ENCODE measurements at regions not wholly inside any gene's neighbourhood (a gene's known extent, or its start where the extent isn't known, plus 50 kb on each side); places are given as distances from the start of the nearest gene placed in this dataset.

GRCh38 chr2:128787616-128788015 is 468.9 kb upstream of the HS6ST1 start:
- no peak for TF ChIP-seq EZH2phosphoT487 (conservative IDR thresholded peaks at IDR 0.05; ENCODE audit: low read length)
- no peak for TF ChIP-seq CTCF (IDR thresholded peaks at IDR 0.05; ENCODE audit: insufficient read depth, low read length, poor library complexity, severe bottlenecking)
- no peaks in the 10 kb centered on the region for H3K9me2 ChIP-seq (replicated peaks; ENCODE audit: insufficient read depth, low read length)

GRCh38 chr2:128788636-128789220 is 470.1 kb upstream of the HS6ST1 start:
- TF ChIP-seq EZH2phosphoT487 (conservative IDR thresholded peaks at IDR 0.05; ENCODE audit: low read length), result no peak
- TF ChIP-seq CTCF (IDR thresholded peaks at IDR 0.05; ENCODE audit: insufficient read depth, low read length, poor library complexity, severe bottlenecking), result no peak

More at GRCh38 chr2:128787616-128788015, 468.9 kb upstream of the HS6ST1 start:
- Histone ChIP-seq H3K9me3 (ENCODE audit: insufficient read depth, low read length) (no peaks in the 10 kb centered on the region), H3K27me3 (ENCODE audit: low read length) (no peaks in the 10 kb centered on the region), H2AFZ (ENCODE audit: low read depth, low read length, severe bottlenecking) (no peak overlapping the region), H4K20me1 (ENCODE audit: low read depth, low read length) (no peaks in the 10 kb centered on the region), H3K9ac (ENCODE audit: low read length) (no peak overlapping the region), H3K4me3 (ENCODE audit: insufficient read depth, low read length, poor library complexity, severe bottlenecking) (no peak overlapping the region), H3F3A (ENCODE audit: insufficient read depth) (no peaks in the 10 kb centered on the region), H3K27ac (ENCODE audit: low read depth, low read length) (no peak overlapping the region), H3K36me3 (ENCODE audit: low read length) (no peaks in the 10 kb centered on the region), H3K4me2 (ENCODE audit: low read depth, low read length, poor library complexity, severe bottlenecking) (no peak overlapping the region), H3K79me2 (ENCODE audit: insufficient read depth, low read length) (no peaks in the 10 kb centered on the region)

GRCh38 chr2:128789221-128789620 is 470.6 kb upstream of the HS6ST1 start:
- no peak for TF ChIP-seq CTCF (IDR thresholded peaks at IDR 0.05; ENCODE audit: insufficient read depth, low read length, poor library complexity, severe bottlenecking)
- no peak for TF ChIP-seq EZH2phosphoT487 (conservative IDR thresholded peaks at IDR 0.05; ENCODE audit: low read length)
- H3K4me2 ChIP-seq (ENCODE audit: low read depth, low read length, poor library complexity, severe bottlenecking), result no peak overlapping the region
- H3K36me3 ChIP-seq (ENCODE audit: low read length), result no peaks in the 10 kb centered on the region
- no peaks in the 10 kb centered on the region for H3F3A ChIP-seq (ENCODE audit: insufficient read depth)
- H3K27me3 ChIP-seq (ENCODE audit: low read length), result no peaks in the 10 kb centered on the region
- no peak overlapping the region for H3K27ac ChIP-seq (ENCODE audit: low read depth, low read length)
- H3K4me3 ChIP-seq (ENCODE audit: insufficient read depth, low read length, poor library complexity, severe bottlenecking), result no peak overlapping the region
- no peaks in the 10 kb centered on the region for H3K79me2 ChIP-seq (ENCODE audit: insufficient read depth, low read length)
- H3K9me2 ChIP-seq (replicated peaks; ENCODE audit: insufficient read depth, low read length), result no peaks in the 10 kb centered on the region
- H2AFZ ChIP-seq (ENCODE audit: low read depth, low read length, severe bottlenecking), result no peak overlapping the region
- no peak overlapping the region for H3K9ac ChIP-seq (ENCODE audit: low read length)
- H4K20me1 ChIP-seq (ENCODE audit: low read depth, low read length), result no peaks in the 10 kb centered on the region
- H3K9me3 ChIP-seq (ENCODE audit: insufficient read depth, low read length), result no peaks in the 10 kb centered on the region

More at GRCh38 chr2:128788636-128789220, 470.1 kb upstream of the HS6ST1 start:
- no peak overlapping the region for H3K4me3 ChIP-seq (ENCODE audit: insufficient read depth, low read length, poor library complexity, severe bottlenecking)
- no peak overlapping the region for H2AFZ ChIP-seq (ENCODE audit: low read depth, low read length, severe bottlenecking)
- no peaks in the 10 kb centered on the region for H4K20me1 ChIP-seq (ENCODE audit: low read depth, low read length)
- H3K9me3 ChIP-seq (ENCODE audit: insufficient read depth, low read length), result no peaks in the 10 kb centered on the region
- no peaks in the 10 kb centered on the region for H3K27me3 ChIP-seq (ENCODE audit: low read length)
- H3K9ac ChIP-seq (ENCODE audit: low read length), result no peak overlapping the region
- no peak overlapping the region for H3K27ac ChIP-seq (ENCODE audit: low read depth, low read length)
- no peaks in the 10 kb centered on the region for H3K79me2 ChIP-seq (ENCODE audit: insufficient read depth, low read length)
- H3F3A ChIP-seq (ENCODE audit: insufficient read depth), result no peaks in the 10 kb centered on the region
- no peaks in the 10 kb centered on the region for H3K36me3 ChIP-seq (ENCODE audit: low read length)
- no peak overlapping the region for H3K4me2 ChIP-seq (ENCODE audit: low read depth, low read length, poor library complexity, severe bottlenecking)
- no peaks in the 10 kb centered on the region for H3K9me2 ChIP-seq (replicated peaks; ENCODE audit: insufficient read depth, low read length)
